ENCODE measurements at regions not wholly inside any gene's neighbourhood (a gene's known extent, or its start where the extent isn't known, plus 50 kb on each side); places are given as distances from the start of the nearest gene placed in this dataset.

DNA sequence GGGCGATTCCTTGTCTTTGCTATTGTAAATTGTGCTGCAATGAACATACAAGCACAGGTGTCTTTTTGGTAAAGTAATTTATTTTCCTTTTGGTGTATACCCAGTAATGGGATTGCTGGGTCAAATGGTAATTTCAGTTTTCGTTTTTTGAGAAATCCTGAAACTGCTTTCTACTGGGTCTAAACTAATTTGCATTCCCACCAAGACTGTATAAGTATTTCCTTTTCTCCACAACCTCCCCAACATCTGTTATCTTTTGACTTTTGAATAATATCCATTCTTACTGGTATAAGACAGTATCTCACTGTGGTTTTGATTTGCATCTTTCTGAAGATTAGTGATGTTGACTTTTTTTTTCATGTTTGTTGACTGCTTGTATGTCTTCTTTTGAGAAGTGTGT is 2506.0 kb downstream of the PCDH7 start:
- DNase-seq (ENCODE audit: low read depth in 1 of 2, low spot score in 2 of 2) (no peak), FAIRE-seq (no peak)
- Histone ChIP-seq H3K56ac (replicated peaks; ENCODE audit: insufficient read length, low read depth, low read length) (no peak overlapping the region), H3K4ac (replicated peaks; ENCODE audit: insufficient read length, low read depth, low read length) (no peak overlapping the region), H2BK12ac (ENCODE audit: low read depth, low read length) (no peak overlapping the region), H2AK5ac (ENCODE audit: low read depth, low read length) (no peak overlapping the region), H4K91ac (replicated peaks; ENCODE audit: insufficient read length, low read length) (no peak overlapping the region), H3K27me3 (replicated peaks in 1 of 4; ENCODE audit: control insufficient read depth in 3 of 4, extremely low read depth in 1 of 4, insufficient read depth in 3 of 4, low read length in 3 of 4) (no peaks in the 10 kb centered on the region), H3K18ac (ENCODE audit: extremely low read depth, low read length) (no peak overlapping the region), H3K4me1 (replicated peaks in 1 of 4; ENCODE audit: control insufficient read depth in 3 of 4, insufficient read depth in 4 of 4, low read length in 3 of 4) (no peaks in the 10 kb centered on the region), H3K23me2 (ENCODE audit: low read depth, low read length) (no peaks in the 10 kb centered on the region), H4K8ac (ENCODE audit: extremely low read depth, insufficient read depth, low read length) (no peak overlapping the region), H3K27ac (ENCODE audit: low read depth, low read length) (no peak overlapping the region), H2BK120ac (replicated peaks; ENCODE audit: low read depth, low read length) (no peak overlapping the region), H2BK20ac (ENCODE audit: low read length) (no peak overlapping the region), H4K5ac (ENCODE audit: insufficient read length, low read depth, low read length) (no peak overlapping the region), H3K79me1 (ENCODE audit: low read depth, low read length) (no peaks in the 10 kb centered on the region), H3K4me3 (ENCODE audit: extremely low read depth in 1 of 4, insufficient read depth in 2 of 4, low read depth in 3 of 4, low read length in 4 of 4) (no peak overlapping the region), H2BK5ac (ENCODE audit: low read depth, low read length) (no peak overlapping the region), H3K79me2 (ENCODE audit: control insufficient read depth in 1 of 2, insufficient read depth in 2 of 2, low read length in 2 of 2) (no peaks in the 10 kb centered on the region), H4K20me1 (replicated peaks in 1 of 2; ENCODE audit: control insufficient read depth in 1 of 2, insufficient read depth in 2 of 2, low read length in 2 of 2) (no peaks in the 10 kb centered on the region), H2BK15ac (ENCODE audit: low read length) (no peak overlapping the region), H3K36me3 (ENCODE audit: control insufficient read depth in 2 of 4, insufficient read depth in 4 of 4, low read length in 3 of 4) (no peaks in the 10 kb centered on the region), H3K9ac (replicated peaks in 1 of 4; ENCODE audit: extremely low read depth in 1 of 4, low read depth in 3 of 4, low read length in 3 of 4) (no peak overlapping the region), H3K14ac (ENCODE audit: insufficient read length) (no peak overlapping the region), H3K23ac (ENCODE audit: insufficient read length) (no peak overlapping the region), H2AFZ (ENCODE audit: low read length) (no peak overlapping the region), H3K9me3 (ENCODE audit: insufficient read depth in 2 of 2, low read depth in 1 of 2, low read length in 1 of 2) (no peaks in the 10 kb centered on the region), H3K4me2 (ENCODE audit: insufficient read depth in 1 of 2, low read depth in 2 of 2, low read length in 2 of 2) (no peak overlapping the region)
- POLR2A ChIA-PET (ENCODE audit: partially characterized antibody), result no interaction called here
- CTCF ChIA-PET (ENCODE audit: partially characterized antibody), result no interaction called here
- 98% methylated on average over 2 of the region's 2 CpGs; no CpG with 5 or more reads in 1 of the 2 experiments for WGBS, 2 experiments (ENCODE audit: extremely low coverage in 1 of 2, insufficient coverage in 1 of 2, insufficient read length in 1 of 2, insufficient replicate concordance in 2 of 2, low coverage in 1 of 2, low lambda C conversion rate in 2 of 2, missing lambda C conversion rate in 1 of 2)
- TF ChIP-seq EP300 (IDR thresholded peaks at IDR 0.05; ENCODE audit: borderline replicate concordance in 1 of 2, low read depth in 2 of 2, low read length in 2 of 2) (no peak), CEBPB (IDR thresholded peaks at IDR 0.05; ENCODE audit: low read depth, low read length) (no peak), KDM4A (IDR thresholded peaks at IDR 0.05; ENCODE audit: low read depth, low read length, severe bottlenecking) (no peak), HDAC2 (IDR thresholded peaks at IDR 0.05; ENCODE audit: borderline replicate concordance in 1 of 2, low read depth in 2 of 2, low read length in 2 of 2) (no peak), CBX8 (IDR thresholded peaks at IDR 0.05; ENCODE audit: borderline replicate concordance, low read depth, low read length) (no peak), TAF7 (optimal IDR thresholded peaks at IDR 0.05; ENCODE audit: borderline replicate concordance, low read depth, low read length) (no peak), SAP30 (IDR thresholded peaks at IDR 0.05; ENCODE audit: insufficient read depth, insufficient replicate concordance, low read length) (no peak), TCF12 (IDR thresholded peaks at IDR 0.05; ENCODE audit: low read depth, low read length) (no peak), JUND (IDR thresholded peaks at IDR 0.05; ENCODE audit: low read length) (no peak), SP1 (IDR thresholded peaks at IDR 0.05; ENCODE audit: low read depth, low read length) (no peak), SIRT6 (IDR thresholded peaks at IDR 0.05; ENCODE audit: low read length) (no peak), FOSL1 (IDR thresholded peaks at IDR 0.05; ENCODE audit: insufficient read depth, low read depth, low read length) (no peak), BRCA1 (IDR thresholded peaks at IDR 0.05; ENCODE audit: low read depth, low read length) (no peak), SP4 (IDR thresholded peaks at IDR 0.05; ENCODE audit: low read length) (no peak)
- TF ChIP-seq, protein P1, sequence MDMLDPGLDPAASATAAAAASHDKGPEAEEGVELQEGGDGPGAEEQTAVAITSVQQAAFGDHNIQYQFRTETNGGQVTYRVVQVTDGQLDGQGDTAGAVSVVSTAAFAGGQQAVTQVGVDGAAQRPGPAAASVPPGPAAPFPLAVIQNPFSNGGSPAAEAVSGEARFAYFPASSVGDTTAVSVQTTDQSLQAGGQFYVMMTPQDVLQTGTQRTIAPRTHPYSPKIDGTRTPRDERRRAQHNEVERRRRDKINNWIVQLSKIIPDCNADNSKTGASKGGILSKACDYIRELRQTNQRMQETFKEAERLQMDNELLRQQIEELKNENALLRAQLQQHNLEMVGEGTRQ (IDR thresholded peaks at IDR 0.05; ENCODE audit: low read length), result no peak
